Bronchial epithelial cell (primary cell): ENCODE measurements at regions not wholly inside any gene's neighbourhood (a gene's known extent, or its start where the extent isn't known, plus 50 kb on each side); places are given as distances from the start of the nearest gene placed in this dataset.

Experiments used
- DNase-seq: peaks from one replicate; pipeline ENCODE4 v3.0.0-alpha.2; 2010; ENCODE audit warnings: low read depth
- FAIRE-seq: peaks from 2 replicates; lab custom pipeline; 2011; peaks lifted over from hg19 to GRCh38; lab: Jason Lieb, UNC
- H3K27me3 ChIP-seq: 2 replicates; pipeline ENCODE4 v1.5.1; 2011; ENCODE audit warnings: low read length; ENCODE audit not compliant: control insufficient read depth, insufficient read depth
- H3K36me3 ChIP-seq: 2 replicates; pipeline ENCODE4 v1.5.1; 2011; ENCODE audit warnings: low read length; ENCODE audit not compliant: control insufficient read depth, insufficient read depth
- H3K4me3 ChIP-seq: 2 replicates; pipeline ENCODE4 v1.5.1; 2011; ENCODE audit warnings: mild to moderate bottlenecking, low read depth, low read length, control low read depth
- TF ChIP-seq, protein P1 (sequence below): IDR thresholded peaks from 2 replicates; pipeline ENCODE4 v1.5.1; 2011; ENCODE audit warnings: mild to moderate bottlenecking, moderate library complexity, low read length, control low read depth, inconsistent platforms; ENCODE audit not compliant: insufficient read depth, severe bottlenecking

- no peaks in the 10 kb centered on the region for H3K36me3 ChIP-seq
- DNase-seq, result no peak
- TF ChIP-seq, protein P1, sequence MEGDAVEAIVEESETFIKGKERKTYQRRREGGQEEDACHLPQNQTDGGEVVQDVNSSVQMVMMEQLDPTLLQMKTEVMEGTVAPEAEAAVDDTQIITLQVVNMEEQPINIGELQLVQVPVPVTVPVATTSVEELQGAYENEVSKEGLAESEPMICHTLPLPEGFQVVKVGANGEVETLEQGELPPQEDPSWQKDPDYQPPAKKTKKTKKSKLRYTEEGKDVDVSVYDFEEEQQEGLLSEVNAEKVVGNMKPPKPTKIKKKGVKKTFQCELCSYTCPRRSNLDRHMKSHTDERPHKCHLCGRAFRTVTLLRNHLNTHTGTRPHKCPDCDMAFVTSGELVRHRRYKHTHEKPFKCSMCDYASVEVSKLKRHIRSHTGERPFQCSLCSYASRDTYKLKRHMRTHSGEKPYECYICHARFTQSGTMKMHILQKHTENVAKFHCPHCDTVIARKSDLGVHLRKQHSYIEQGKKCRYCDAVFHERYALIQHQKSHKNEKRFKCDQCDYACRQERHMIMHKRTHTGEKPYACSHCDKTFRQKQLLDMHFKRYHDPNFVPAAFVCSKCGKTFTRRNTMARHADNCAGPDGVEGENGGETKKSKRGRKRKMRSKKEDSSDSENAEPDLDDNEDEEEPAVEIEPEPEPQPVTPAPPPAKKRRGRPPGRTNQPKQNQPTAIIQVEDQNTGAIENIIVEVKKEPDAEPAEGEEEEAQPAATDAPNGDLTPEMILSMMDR, result no peak
These were observed 71.9 kb upstream of the CXADR start for GRCh38 chr21:17440969-17441368.

GRCh38 chr21:17441370-17441769 is 71.5 kb upstream of the CXADR start:
- peaks cover 1% of the 10 kb centered on the region for H3K27me3 ChIP-seq
- H3K4me3 ChIP-seq, result no peak overlapping the region
- DNase-seq, result peak; percentile 85
- H3K36me3 ChIP-seq, result no peaks in the 10 kb centered on the region
- TF ChIP-seq, protein P1, result no peak
- FAIRE-seq, result no peak

More at GRCh38 chr21:17440969-17441368, 71.9 kb upstream of the CXADR start:
- H3K27me3 ChIP-seq, result peaks cover 1% of the 10 kb centered on the region
- FAIRE-seq, result no peak
- H3K4me3 ChIP-seq, result no peak overlapping the region

GRCh38 chr21:17442165-17442564 is 70.7 kb upstream of the CXADR start:
- H3K36me3 ChIP-seq, result no peaks in the 10 kb centered on the region
- peaks cover 1% of the 10 kb centered on the region for H3K27me3 ChIP-seq
- TF ChIP-seq, protein P1, result no peak
- H3K4me3 ChIP-seq, result no peak overlapping the region
- FAIRE-seq (no peak), DNase-seq (no peak)

DNA sequence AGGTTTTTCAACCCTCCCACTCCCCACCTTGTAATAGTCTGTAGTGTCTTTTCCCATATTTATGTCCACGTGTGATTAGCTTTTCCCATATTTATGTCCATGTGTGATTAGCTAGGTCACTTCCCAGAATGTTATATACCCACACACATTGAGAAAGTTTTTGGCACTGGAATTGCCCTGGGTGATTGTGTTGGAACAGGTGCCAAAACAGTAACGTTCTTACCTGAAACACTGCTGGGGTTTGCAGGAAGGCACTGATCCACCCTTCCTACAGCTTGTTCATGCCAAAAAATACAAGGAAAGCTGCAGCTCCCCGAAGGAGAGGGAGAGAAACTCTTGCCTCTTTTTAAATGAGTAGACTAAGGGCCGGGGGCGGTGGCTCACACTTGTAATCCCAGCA is 68.0 kb upstream of the CXADR start:
- H3K27me3 ChIP-seq, result peaks cover 1% of the 10 kb centered on the region
- no peak overlapping the region for H3K4me3 ChIP-seq
- H3K36me3 ChIP-seq, result no peaks in the 10 kb centered on the region
- TF ChIP-seq, protein P1, result no peak
- no peak for FAIRE-seq
- DNase-seq, result no peak

- FAIRE-seq (no peak), DNase-seq (peak; percentile 66)
- Histone ChIP-seq H3K4me3 (no peak overlapping the region), H3K27me3 (peaks cover 1% of the 10 kb centered on the region), H3K36me3 (no peaks in the 10 kb centered on the region)
- TF ChIP-seq, protein P1, result no peak
These were observed 66.1 kb upstream of the CXADR start for GRCh38 chr21:17446737-17447136.

- DNase-seq (no peak), FAIRE-seq (no peak)
- Histone ChIP-seq H3K27me3 (peaks cover 1% of the 10 kb centered on the region), H3K4me3 (no peak overlapping the region), H3K36me3 (no peaks in the 10 kb centered on the region)
- TF ChIP-seq, protein P1, result no peak
These were observed 63.1 kb upstream of the CXADR start for GRCh38 chr21:17449701-17450100.
